B cell (primary cell): ENCODE measurements at regions not wholly inside any gene's neighbourhood (a gene's known extent, or its start where the extent isn't known, plus 50 kb on each side); places are given as distances from the start of the nearest gene placed in this dataset.

Experiments used
- CTCF ChIP-seq: fragments of 200-600 bp; IDR thresholded peaks from one replicate; pipeline ENCODE4 v1.8.0; 2022; ENCODE audit warnings: antibody characterized with exemption, mild to moderate bottlenecking
- EZH2 ChIP-seq: IDR thresholded peaks from 2 replicates; pipeline ENCODE4 v1.6.1; 2012; ENCODE audit warnings: borderline replicate concordance, low read depth, mild to moderate bottlenecking, moderate library complexity, low read length; ENCODE audit not compliant: insufficient read depth, poor library complexity, severe bottlenecking

DNA sequence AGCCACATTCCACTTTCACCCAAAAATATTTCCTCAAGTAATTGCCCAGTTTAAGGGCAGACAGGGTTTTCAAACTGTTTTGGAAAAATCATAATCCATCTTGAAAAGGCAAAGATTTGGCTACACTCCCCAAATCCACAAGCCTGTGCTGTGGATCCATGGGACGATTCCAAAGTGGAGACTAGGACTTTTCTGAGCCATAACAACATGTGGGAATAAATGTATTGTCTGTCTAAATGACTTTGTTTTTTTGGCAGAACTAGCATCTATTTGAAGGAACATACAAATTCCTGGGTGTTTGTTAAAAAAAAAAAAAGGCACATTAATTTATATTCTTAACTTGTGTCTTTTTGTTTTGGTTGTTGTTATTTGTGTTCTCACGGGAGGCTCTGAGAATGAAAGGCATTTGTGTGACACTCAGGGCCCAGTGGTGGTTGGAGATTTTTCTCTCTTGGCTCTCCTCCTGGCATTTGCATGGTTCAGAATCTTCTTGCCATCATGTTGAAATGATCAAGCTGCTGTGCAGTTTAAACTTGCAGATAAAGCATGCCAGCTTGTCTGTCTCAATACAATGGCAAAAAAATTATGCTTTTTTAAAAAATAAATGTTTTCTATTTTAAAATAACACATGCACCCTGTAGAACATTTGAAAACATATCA is 277.4 kb downstream of the EN1 start:
- no peak for TF ChIP-seq CTCF
- TF ChIP-seq EZH2: no peak
